Naive thymus-derived CD8-positive, alpha-beta T cell (primary cell): ENCODE measurements at regions not wholly inside any gene's neighbourhood (a gene's known extent, or its start where the extent isn't known, plus 50 kb on each side); places are given as distances from the start of the nearest gene placed in this dataset.
"Not testable (repeated sequence)": the region's sequence is repeated elsewhere in the genome, so short reads cannot be mapped to it uniquely, and the experiment has no call there.

Source experiments
- ATAC-seq, 2 donors: fragments of 150-1000 bp; cut with Tn5 transposase in 1 of 2; sonication (Bioruptor Pico), chemical (Tn5 transposase) in 1 of 2; 1 replicate in 1 of 2; 2 replicates in 1 of 2; pipeline ENCODE4 v1.10.0; 2021; ENCODE audit warnings: mild to moderate bottlenecking in 2 of 2, moderate library complexity in 2 of 2
- POLR2A ChIA-PET: fragments of 350-600 bp; sonication (Branson Sonifier 250); formaldehyde crosslinking; loops from one replicate; lab custom pipeline; 2021; ENCODE audit warnings: antibody characterized with exemption; lab: Charles Lee
- DNase-seq, 10 donors: peaks; one replicate each; pipeline versions ENCODE4 v3.0.0 to v3.0.0-alpha.2; 2020 to 2022
- H3K27ac Mint-ChIP-seq, 10 donors: one replicate each; pipeline ENCODE4 v1.8.0; 2020 to 2022; ENCODE audit warnings: mild to moderate bottlenecking in 10 of 10, mixed read lengths in 10 of 10, moderate library complexity in 4 of 10, inconsistent platforms in 1 of 10
- H3K27me3 Mint-ChIP-seq, 5 donors: one replicate each; pipeline ENCODE4 v1.8.0; 2021 to 2022; ENCODE audit warnings: mixed read lengths in 5 of 5
- H3K36me3 Mint-ChIP-seq, 3 donors: one replicate each; pipeline ENCODE4 v1.8.0; 2020 to 2022; ENCODE audit warnings: mixed read lengths in 3 of 3, mild to moderate bottlenecking in 2 of 3, inconsistent platforms in 1 of 3
- H3K4me1 Mint-ChIP-seq, 4 donors: one replicate each; pipeline ENCODE4 v1.8.0; 2021 to 2022; ENCODE audit warnings: mixed read lengths in 4 of 4
- H3K4me3 Mint-ChIP-seq, 10 donors: one replicate each; pipeline ENCODE4 v1.8.0; 2020 to 2022; ENCODE audit warnings: mild to moderate bottlenecking in 10 of 10, mixed read lengths in 10 of 10, moderate library complexity in 6 of 10, inconsistent platforms in 1 of 10
- H3K9me3 Mint-ChIP-seq, 9 donors: one replicate each; pipeline ENCODE4 v1.8.0; 2020 to 2022; ENCODE audit warnings: mixed read lengths in 9 of 9, mild to moderate bottlenecking in 3 of 9, inconsistent platforms in 1 of 9, moderate library complexity in 1 of 9

DNA sequence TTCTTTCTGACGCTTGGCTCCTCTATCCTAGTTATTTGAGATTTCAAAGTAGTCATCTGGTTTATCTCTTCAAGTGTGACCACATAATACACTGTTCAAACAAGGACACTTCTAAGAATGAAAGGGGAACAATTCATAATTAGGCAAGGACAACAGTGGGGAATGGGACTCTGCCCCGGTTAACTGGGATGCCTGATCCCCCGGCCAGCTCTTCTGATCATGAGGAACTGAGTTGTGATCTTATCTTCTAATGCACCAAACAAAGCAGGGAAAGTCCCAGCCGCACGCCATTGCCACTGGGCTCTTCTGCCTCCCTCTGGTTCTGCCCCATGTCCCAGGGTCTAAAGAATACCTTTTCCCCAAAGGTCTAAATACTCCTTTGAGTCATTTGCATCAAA, 158.2 kb upstream of the IRF2BP2 start:
- H3K4me1 Mint-ChIP-seq = peaks cover 50 to 83% (median 76%) of the 10 kb centered on the region in 4 donors
- H3K4me3 Mint-ChIP-seq = peak overlapping the region; percentile 54 to 75 (median 64)
- ATAC-seq (peak in 1 of 2 donors; percentile 35), DNase-seq (peak in 1 of 10 donors; percentile 26)
- POLR2A ChIA-PET = interaction anchor here (0.9 to 7.8 kb wide), 8 partner anchors 9 to 211 kb away, joined by 3 to 92 read pairs (median 7); partner anchors contain the start of gene IRF2BP2
- no peaks in the 10 kb centered on the region for H3K36me3 Mint-ChIP-seq
- no peaks in the 10 kb centered on the region for H3K27me3 Mint-ChIP-seq
- H3K9me3 Mint-ChIP-seq = peaks cover 0 to 4% (median 0%) of the 10 kb centered on the region in 9 donors
- H3K27ac Mint-ChIP-seq = peak overlapping the region; percentile 92 to 98 (median 95)

- H3K27me3 Mint-ChIP-seq = no peaks in the 10 kb centered on the region
- no peak for ATAC-seq
- H3K4me1 Mint-ChIP-seq = peaks cover 37 to 61% (median 57%) of the 10 kb centered on the region in 4 donors
Measured at GRCh38 chr1:234765672-234766071, 155.7 kb upstream of the IRF2BP2 start.

DNA sequence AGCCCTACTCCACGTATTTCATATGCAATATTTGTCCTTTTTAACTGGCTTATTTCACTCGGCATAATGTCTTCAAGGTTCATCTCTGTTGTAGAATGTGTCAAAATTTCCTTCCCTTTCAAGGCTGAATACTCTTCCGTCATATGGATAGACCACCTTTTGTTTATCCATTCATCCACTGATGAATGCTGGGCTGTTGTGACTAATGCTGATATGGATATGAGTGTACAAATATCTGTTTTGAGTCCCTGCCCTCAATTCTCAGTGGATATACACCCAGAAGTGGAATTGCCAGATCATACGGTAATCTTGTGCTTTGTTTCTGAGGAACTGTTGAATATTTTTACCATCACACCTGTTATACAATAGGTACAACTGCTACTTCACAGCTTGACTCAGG, 155.2 kb upstream of the IRF2BP2 start:
- ATAC-seq (no peak), DNase-seq (no peak)
- POLR2A ChIA-PET = interaction anchor here (1.0 to 3.0 kb wide), 2 partner anchors 8 to 23 kb away, joined by 3 to 9 read pairs; no protein-coding TSS in a partner anchor
- H3K27me3 Mint-ChIP-seq = no peaks in the 10 kb centered on the region
- H3K4me1 Mint-ChIP-seq = peaks cover 36 to 61% (median 57%) of the 10 kb centered on the region in 4 donors
- H3K36me3 Mint-ChIP-seq = no peaks in the 10 kb centered on the region
- H3K9me3 Mint-ChIP-seq = no peaks in the 10 kb centered on the region
- H3K27ac Mint-ChIP-seq = peak overlapping the region in 2 of 10 donors; percentile 40 to 60
- H3K4me3 Mint-ChIP-seq = no peak overlapping the region

More at GRCh38 chr1:234765672-234766071, 155.7 kb upstream of the IRF2BP2 start:
- DNase-seq = no peak
- POLR2A ChIA-PET = interaction anchor here (0.7 to 3.0 kb wide), 3 partner anchors 9 to 222 kb away, joined by 3 to 9 read pairs (median 3); no protein-coding TSS in a partner anchor
- Mint-ChIP-seq H3K4me3 (no peak overlapping the region), H3K9me3 (no peaks in the 10 kb centered on the region), H3K36me3 (no peaks in the 10 kb centered on the region), H3K27ac (peak overlapping the region in 4 of 10 donors; percentile 3 to 60 (median 24))

DNA sequence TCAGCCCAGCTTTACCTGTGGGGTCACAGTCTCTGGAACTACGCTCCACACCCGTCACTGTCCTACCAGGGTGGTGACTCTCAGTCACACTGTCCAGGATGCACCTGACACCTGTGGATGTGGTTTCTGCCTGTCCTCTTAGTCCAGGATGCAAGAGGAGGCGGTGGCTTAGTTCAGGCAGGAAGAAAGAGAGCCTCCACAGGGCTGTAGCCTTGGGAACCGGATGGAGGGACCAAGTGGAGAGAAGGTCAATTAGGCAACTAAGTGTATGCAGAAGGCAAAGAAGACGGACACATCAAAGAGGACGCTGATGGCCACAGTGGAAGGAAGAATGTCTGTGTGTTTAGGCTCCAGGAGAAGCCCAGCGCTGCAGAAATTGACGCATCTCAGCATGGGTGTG, 153.9 kb upstream of the IRF2BP2 start:
- H3K4me3 Mint-ChIP-seq = no peak overlapping the region
- H3K4me1 Mint-ChIP-seq = peaks cover 32 to 61% (median 55%) of the 10 kb centered on the region in 4 donors
- H3K27ac Mint-ChIP-seq = peak overlapping the region in 3 of 10 donors; percentile 27 to 80 (median 51)
- DNase-seq (no peak), ATAC-seq (no peak)
- H3K27me3 Mint-ChIP-seq = no peaks in the 10 kb centered on the region
- no peaks in the 10 kb centered on the region for H3K36me3 Mint-ChIP-seq
- POLR2A ChIA-PET = interaction anchor here (1.3 to 2.1 kb wide), 2 partner anchors 9 to 153 kb away, joined by 6 read pairs; no protein-coding TSS in a partner anchor
- H3K9me3 Mint-ChIP-seq = peaks cover 0 to 2% (median 0%) of the 10 kb centered on the region in 9 donors

DNA sequence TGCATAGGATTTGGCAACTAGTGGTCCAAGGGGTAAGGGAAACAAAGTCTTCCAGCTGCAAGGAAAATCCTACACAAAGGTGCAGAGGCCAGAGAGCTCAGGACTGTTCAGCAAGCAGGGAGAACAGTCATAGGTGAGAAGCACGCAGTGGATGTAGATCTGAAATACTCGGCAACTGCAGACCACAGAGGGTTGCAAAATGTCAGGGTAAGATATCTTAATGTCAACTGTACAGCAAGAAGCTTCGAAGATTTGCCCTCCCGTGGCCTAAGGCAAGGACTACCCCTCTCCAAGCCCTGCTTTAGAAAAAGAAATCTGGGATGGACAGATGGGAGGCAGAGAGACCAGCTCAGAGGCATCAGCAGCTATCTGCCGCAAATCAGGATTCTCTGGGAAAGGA, 153.4 kb upstream of the IRF2BP2 start:
- Mint-ChIP-seq H3K36me3 (no peaks in the 10 kb centered on the region), H3K27me3 (no peaks in the 10 kb centered on the region), H3K27ac (peak overlapping the region in 4 of 10 donors; percentile 5 to 80 (median 37)), H3K9me3 (peaks cover 0 to 2% (median 0%) of the 10 kb centered on the region in 9 donors), H3K4me3 (no peak overlapping the region), H3K4me1 (peaks cover 26 to 59% (median 53%) of the 10 kb centered on the region in 4 donors)
- POLR2A ChIA-PET = interaction anchor here (0.8 to 2.1 kb wide), 5 partner anchors 8 to 152 kb away, joined by 3 to 6 read pairs (median 5); no protein-coding TSS in a partner anchor
- ATAC-seq = no peak
- DNase-seq = no peak

DNA sequence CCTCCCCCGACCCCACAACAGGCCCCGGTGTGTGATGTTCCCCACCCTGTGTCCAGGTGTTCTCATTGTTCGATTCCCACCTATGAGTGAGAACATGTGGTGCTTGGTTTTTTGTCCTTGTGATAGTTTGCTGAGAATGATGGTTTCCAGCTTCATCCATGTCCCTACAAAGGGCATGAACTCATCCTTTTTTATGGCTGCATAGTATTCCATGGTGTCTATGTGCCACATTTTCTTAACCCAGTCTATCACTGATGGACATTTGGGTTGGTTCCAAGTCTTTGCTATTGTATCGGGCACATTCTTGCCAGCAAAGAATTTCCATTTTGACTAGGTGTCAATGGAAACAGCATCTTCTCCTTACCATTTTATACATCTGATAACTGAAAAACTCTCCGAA, 152.1 kb upstream of the IRF2BP2 start:
- H3K4me3 Mint-ChIP-seq, DNase-seq, ATAC-seq, H3K27me3 Mint-ChIP-seq, H3K9me3 Mint-ChIP-seq, H3K36me3 Mint-ChIP-seq, POLR2A ChIA-PET: not testable (repeated sequence)
- Mint-ChIP-seq H3K4me1 (peaks cover 19 to 55% (median 51%) of the 10 kb centered on the region in 4 donors), H3K27ac (peak overlapping the region in 1 of 10 donors; percentile 51)

DNA sequence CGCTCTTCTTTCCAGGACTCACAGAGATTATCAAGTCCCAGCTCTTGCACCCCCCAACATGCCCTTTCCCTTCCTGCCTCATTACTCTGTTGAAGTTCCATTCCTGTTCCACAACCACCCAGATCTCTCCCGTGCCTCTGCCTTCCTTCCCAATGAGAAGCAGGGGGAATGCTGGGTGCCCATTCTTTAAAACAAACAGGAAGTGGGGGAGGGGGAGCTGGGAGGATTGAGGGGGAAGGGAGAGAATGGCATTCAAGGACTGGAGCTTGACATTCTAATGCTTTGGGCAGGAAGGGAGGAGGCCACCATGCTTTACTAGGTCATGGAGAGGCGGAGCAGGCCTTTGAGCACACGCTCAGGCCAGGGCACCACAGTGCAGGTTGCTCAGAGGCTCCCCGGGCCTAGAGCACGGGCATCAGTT, 150.3 kb upstream of the IRF2BP2 start:
- peaks cover 0 to 2% (median 0%) of the 10 kb centered on the region in 9 donors for H3K9me3 Mint-ChIP-seq
- POLR2A ChIA-PET = interaction anchor here (0.8 to 2.6 kb wide), 6 partner anchors 9 to 150 kb away, joined by 3 to 17 read pairs (median 4); partner anchors contain the start of gene IRF2BP2
- ATAC-seq = no peak
- H3K27me3 Mint-ChIP-seq = no peaks in the 10 kb centered on the region
- peak overlapping the region in 7 of 10 donors; percentile 5 to 58 (median 15) for H3K4me3 Mint-ChIP-seq
- peak overlapping the region; percentile 29 to 87 (median 66) for H3K27ac Mint-ChIP-seq
- H3K36me3 Mint-ChIP-seq = no peaks in the 10 kb centered on the region
- peaks cover 23 to 57% (median 55%) of the 10 kb centered on the region in 4 donors for H3K4me1 Mint-ChIP-seq
- no peak for DNase-seq

DNA sequence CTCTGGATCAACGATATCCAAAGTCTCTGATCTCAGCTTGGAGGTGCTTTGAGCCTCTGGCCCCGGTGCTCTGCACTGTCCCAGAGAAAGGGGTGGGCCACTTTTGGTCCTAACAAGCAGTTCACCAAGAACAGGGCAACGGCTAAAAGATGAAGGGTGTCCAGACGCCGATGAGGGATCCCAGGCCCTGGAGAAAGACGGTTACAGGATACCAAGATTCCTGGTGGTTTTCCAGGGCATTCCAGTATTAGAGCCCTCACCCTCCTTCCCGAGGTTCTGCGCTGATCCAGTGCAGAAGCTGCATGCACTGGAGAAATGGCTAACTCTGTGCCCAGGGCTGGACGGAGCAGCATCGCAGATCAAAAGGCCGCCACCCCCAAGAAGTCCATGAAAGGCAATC, 149.9 kb upstream of the IRF2BP2 start:
- POLR2A ChIA-PET = interaction anchor here (0.8 to 2.6 kb wide), 6 partner anchors 8 to 150 kb away, joined by 3 to 17 read pairs (median 4); partner anchors contain the start of gene IRF2BP2
- no peaks in the 10 kb centered on the region for H3K36me3 Mint-ChIP-seq
- H3K9me3 Mint-ChIP-seq = peaks cover 0 to 2% (median 0%) of the 10 kb centered on the region in 9 donors
- ATAC-seq = no peak
- no peaks in the 10 kb centered on the region for H3K27me3 Mint-ChIP-seq
- no peak for DNase-seq
- H3K27ac Mint-ChIP-seq = peak overlapping the region in 8 of 10 donors; percentile 11 to 99 (median 67)
- H3K4me3 Mint-ChIP-seq = peak overlapping the region in 1 of 10 donors; percentile 15
- H3K4me1 Mint-ChIP-seq = peaks cover 20 to 57% (median 55%) of the 10 kb centered on the region in 4 donors

GRCh38 chr1:234758851-234759250, 148.9 kb upstream of the IRF2BP2 start:
- Mint-ChIP-seq H3K4me3 (peak overlapping the region; percentile 19 to 91 (median 70)), H3K4me1 (peaks cover 18 to 52% (median 49%) of the 10 kb centered on the region in 4 donors), H3K27me3 (no peaks in the 10 kb centered on the region), H3K36me3 (no peaks in the 10 kb centered on the region), H3K9me3 (peaks cover 0 to 2% (median 0%) of the 10 kb centered on the region in 9 donors), H3K27ac (peak overlapping the region; percentile 81 to 99 (median 98))
- peak; percentile 84 to 91 for ATAC-seq
- DNase-seq = peak in 9 of 10 donors; percentile 31 to 90 (median 72)
- POLR2A ChIA-PET = interaction anchor here (0.6 to 2.6 kb wide), 6 partner anchors 10 to 155 kb away, joined by 3 to 17 read pairs (median 3); no protein-coding TSS in a partner anchor

- POLR2A ChIA-PET = interaction anchor here (0.6 to 1.7 kb wide), 9 partner anchors 10 to 156 kb away, joined by 3 to 9 read pairs (median 5); no protein-coding TSS in a partner anchor
- no peak for DNase-seq
- Mint-ChIP-seq H3K4me3 (peak overlapping the region in 4 of 10 donors; percentile 7 to 25 (median 18)), H3K4me1 (peaks cover 18 to 47% (median 45%) of the 10 kb centered on the region in 4 donors), H3K27me3 (no peaks in the 10 kb centered on the region), H3K36me3 (no peaks in the 10 kb centered on the region), H3K27ac (peak overlapping the region; percentile 38 to 98 (median 78)), H3K9me3 (peaks cover 0 to 2% (median 0%) of the 10 kb centered on the region in 9 donors)
- no peak for ATAC-seq
Measured at GRCh38 chr1:234756857-234757256, 146.9 kb upstream of the IRF2BP2 start.

DNA sequence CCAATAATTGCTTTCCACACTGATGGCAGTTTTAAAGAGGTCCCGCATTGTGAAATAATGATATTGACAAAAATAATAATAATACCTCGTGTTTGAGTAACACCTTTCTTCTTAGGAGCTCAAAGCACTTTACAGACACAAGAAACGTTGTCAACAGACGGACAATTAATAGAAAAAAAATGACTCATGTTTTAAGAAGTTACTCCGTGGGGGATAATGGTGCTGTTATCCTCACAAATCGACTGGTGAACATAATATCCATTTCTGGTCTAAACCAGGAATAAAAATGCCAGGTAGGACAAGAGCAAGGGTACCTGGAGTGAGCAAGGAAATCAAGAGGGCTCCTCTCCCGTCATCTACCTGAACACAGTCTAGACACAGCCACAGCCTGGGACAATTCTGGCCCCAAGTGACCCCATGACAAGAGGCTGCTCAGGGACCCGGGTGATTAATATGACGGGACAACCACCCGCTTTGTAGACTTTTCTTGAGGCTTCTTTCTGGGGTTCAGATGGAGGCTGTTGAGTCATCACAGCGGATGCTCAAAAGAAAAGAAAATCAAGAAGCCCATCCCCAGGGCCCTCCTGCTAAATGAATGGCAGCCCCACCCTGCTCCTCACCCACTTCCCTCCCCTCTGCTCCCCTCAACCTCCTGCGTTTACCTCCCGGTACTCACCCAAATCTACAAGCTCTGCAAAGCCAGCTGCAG, 146.2 kb upstream of the IRF2BP2 start:
- peaks cover 0 to 2% (median 0%) of the 10 kb centered on the region in 9 donors for H3K9me3 Mint-ChIP-seq
- ATAC-seq (peak; percentile 17 to 53), DNase-seq (peak in 5 of 10 donors; percentile 25 to 64 (median 32))
- H3K4me3 Mint-ChIP-seq = peak overlapping the region in 2 of 10 donors; percentile 14 to 21
- peak overlapping the region in 8 of 10 donors; percentile 47 to 98 (median 78) for H3K27ac Mint-ChIP-seq
- POLR2A ChIA-PET = interaction anchor here (0.9 to 1.7 kb wide), 9 partner anchors 10 to 155 kb away, joined by 3 to 9 read pairs (median 5); no protein-coding TSS in a partner anchor
- no peaks in the 10 kb centered on the region for H3K27me3 Mint-ChIP-seq
- peaks cover 18 to 46% (median 45%) of the 10 kb centered on the region in 4 donors for H3K4me1 Mint-ChIP-seq
- H3K36me3 Mint-ChIP-seq = no peaks in the 10 kb centered on the region

DNA sequence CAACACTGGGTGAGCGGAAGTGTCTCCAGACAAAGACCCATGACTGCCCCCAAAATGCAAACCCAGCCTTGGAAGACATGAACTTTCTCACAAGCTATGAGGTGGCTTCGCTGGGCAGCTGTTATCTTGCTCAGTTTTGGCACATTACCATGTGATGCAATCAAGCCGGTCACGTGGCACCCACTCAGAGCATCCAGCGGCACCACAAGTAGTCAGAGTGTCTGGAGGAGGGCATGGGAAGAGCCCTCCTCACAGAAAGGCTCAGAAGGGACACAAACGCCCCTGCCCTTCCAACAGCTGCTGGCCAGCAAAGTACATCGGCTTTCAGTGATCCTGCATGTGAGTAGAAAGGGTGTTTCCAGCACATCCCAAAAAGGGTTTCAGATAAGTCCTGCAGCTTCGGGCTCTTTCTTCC, 145.5 kb upstream of the IRF2BP2 start:
- ATAC-seq = no peak
- POLR2A ChIA-PET = interaction anchor here (1.5 to 1.7 kb wide), 2 partner anchors 15 to 30 kb away, joined by 3 to 6 read pairs; no protein-coding TSS in a partner anchor
- H3K4me1 Mint-ChIP-seq = peaks cover 21 to 47% (median 39%) of the 10 kb centered on the region in 4 donors
- peak overlapping the region in 3 of 10 donors; percentile 8 to 90 (median 47) for H3K27ac Mint-ChIP-seq
- H3K4me3 Mint-ChIP-seq = no peak overlapping the region
- no peaks in the 10 kb centered on the region for H3K36me3 Mint-ChIP-seq
- peaks cover 0 to 2% (median 0%) of the 10 kb centered on the region in 9 donors for H3K9me3 Mint-ChIP-seq
- H3K27me3 Mint-ChIP-seq = no peaks in the 10 kb centered on the region
- no peak for DNase-seq
